ENCODE measurements at regions not wholly inside any gene's neighbourhood (a gene's known extent, or its start where the extent isn't known, plus 50 kb on each side); places are given as distances from the start of the nearest gene placed in this dataset.

DNA sequence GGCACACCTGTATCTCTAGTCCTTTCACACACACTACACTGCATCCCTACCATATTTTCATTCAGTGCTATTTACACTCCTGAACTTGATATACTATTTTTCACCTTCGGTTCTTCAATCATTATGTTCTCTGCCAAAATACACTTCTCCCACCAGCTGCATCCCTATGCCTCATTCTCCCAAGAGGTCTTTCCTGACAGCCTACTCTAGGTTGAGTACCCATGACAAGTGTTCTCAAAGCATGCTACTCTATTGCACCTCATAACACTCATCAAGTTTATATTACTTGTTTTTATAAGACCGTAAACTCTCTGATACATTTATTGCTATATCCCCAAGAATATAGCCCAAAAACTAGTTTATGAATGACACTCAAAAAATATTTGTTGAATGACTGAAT, 549.5 kb downstream of the PYDC2 start:
- TF ChIP-seq, protein P1, sequence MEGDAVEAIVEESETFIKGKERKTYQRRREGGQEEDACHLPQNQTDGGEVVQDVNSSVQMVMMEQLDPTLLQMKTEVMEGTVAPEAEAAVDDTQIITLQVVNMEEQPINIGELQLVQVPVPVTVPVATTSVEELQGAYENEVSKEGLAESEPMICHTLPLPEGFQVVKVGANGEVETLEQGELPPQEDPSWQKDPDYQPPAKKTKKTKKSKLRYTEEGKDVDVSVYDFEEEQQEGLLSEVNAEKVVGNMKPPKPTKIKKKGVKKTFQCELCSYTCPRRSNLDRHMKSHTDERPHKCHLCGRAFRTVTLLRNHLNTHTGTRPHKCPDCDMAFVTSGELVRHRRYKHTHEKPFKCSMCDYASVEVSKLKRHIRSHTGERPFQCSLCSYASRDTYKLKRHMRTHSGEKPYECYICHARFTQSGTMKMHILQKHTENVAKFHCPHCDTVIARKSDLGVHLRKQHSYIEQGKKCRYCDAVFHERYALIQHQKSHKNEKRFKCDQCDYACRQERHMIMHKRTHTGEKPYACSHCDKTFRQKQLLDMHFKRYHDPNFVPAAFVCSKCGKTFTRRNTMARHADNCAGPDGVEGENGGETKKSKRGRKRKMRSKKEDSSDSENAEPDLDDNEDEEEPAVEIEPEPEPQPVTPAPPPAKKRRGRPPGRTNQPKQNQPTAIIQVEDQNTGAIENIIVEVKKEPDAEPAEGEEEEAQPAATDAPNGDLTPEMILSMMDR (conservative IDR thresholded peaks at IDR 0.05; ENCODE audit: low read depth, low read length) = no peak
- no peak overlapping the region for H3K4me3 ChIP-seq (ENCODE audit: low read length)
- DNase-seq (ENCODE audit: low read depth) = no peak

DNA sequence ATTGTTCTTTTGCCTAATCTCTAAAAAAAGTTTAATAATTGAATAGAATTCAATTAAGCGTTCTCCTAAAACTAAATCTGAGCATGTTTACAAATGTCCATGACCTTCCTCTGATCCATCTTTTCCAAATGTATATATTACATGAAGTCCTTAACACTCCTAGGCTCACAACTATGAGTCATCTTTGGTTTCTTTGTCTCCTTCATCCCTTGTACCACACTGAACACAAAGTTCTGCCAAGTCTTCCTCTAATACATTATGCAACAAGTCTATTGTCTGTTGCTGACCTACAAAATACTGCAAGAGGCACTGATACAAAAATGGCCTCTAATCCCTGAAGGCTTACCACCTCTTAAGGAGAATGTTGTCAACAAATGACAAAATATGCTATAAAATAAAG, 550.2 kb downstream of the PYDC2 start:
- TF ChIP-seq, protein P1 (conservative IDR thresholded peaks at IDR 0.05; ENCODE audit: low read depth, low read length) = no peak
- no peak overlapping the region for H3K4me3 ChIP-seq (ENCODE audit: low read length)
- DNase-seq (ENCODE audit: low read depth) = no peak

DNA sequence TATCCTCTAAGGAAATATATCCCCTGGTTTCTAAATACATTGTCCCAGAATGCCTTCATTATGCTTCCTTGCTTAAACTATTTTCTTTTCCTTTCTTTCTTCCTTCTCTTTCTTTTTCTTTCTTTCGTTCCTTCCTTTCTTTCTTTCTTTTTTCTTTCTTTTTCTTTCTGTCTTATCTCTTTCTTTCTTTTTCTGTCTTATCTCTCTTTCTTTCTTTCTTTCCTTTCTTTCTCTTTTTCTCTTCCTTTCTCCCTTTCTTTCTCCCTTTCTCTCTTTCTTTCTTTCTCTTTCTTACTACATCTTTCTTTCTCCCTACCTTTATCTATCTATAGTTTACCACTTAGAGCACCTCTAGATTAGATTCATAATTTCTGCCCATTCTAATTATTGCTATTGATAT, 552.1 kb downstream of the PYDC2 start:
- no peak for DNase-seq (ENCODE audit: low read depth)
- TF ChIP-seq, protein P1 (conservative IDR thresholded peaks at IDR 0.05; ENCODE audit: low read depth, low read length) = no peak
- H3K4me3 ChIP-seq (ENCODE audit: low read length) = no peak overlapping the region

DNA sequence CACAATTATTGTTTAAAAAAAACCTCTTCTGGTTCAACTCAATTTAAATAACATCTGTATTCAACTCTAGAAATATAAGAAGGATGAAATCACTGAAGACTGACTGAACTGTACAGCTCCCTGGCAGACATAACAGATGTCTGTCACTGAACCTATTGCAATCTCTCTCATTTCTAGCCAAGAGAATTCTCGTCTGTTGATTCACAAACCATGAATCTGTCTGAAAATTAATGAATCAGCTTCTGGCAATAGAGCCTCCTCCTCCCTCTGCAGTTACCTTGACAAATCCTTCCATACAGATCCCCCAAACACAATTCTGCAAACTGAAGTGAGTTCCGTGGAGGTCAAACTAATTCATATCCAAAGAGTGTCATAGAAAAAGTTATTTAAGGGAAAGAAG, 561.4 kb downstream of the PYDC2 start:
- DNase-seq (ENCODE audit: low read depth) = peak; percentile 43
- no peak overlapping the region for H3K4me3 ChIP-seq (ENCODE audit: low read length)
- TF ChIP-seq, protein P1 (conservative IDR thresholded peaks at IDR 0.05; ENCODE audit: low read depth, low read length) = no peak

DNA sequence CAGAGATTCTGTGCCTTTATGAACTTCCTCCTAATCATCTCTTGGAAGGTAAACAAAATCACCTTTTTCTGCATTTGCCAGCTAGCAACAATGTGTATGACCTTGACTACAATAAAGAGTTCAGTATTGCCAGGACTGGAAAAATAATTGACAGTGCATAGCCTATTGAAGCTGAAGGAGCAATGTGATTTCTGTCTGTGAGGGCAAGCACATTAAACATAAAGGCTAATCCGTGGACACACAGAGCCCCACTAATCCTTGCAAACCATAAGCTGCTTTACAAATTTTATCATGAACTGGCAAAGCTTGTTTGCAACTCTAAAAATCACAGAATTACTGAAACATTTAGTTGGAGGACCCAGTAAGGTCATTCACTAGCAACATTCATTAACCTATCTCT, 563.8 kb downstream of the PYDC2 start:
- TF ChIP-seq, protein P1 (conservative IDR thresholded peaks at IDR 0.05; ENCODE audit: low read depth, low read length) = no peak

DNA sequence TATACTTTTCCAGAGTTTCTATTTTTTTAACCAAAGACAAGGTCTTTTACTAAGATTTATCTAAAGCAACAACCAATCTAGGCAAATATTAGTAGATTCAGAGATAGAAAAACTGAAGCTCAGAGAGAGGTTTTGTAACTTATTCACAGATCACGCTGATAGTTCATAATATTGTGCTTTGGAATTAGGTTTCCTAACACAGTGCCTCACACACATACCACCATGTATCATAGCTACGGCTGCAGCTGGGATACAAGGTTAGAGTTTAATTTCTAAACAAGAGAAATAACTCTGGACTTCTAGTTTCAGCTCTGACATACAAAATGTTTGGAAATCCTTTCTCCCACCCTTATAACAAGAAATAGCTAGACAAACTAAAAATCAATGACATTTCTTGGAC, 565.7 kb downstream of the PYDC2 start:
- TF ChIP-seq, protein P1 (conservative IDR thresholded peaks at IDR 0.05; ENCODE audit: low read depth, low read length) = no peak
- no peak overlapping the region for H3K4me3 ChIP-seq (ENCODE audit: low read length)
- no peak for DNase-seq (ENCODE audit: low read depth)

More for the DNA sequence above, 563.8 kb downstream of the PYDC2 start:
- peak; percentile 81 for DNase-seq (ENCODE audit: low read depth)
- H3K4me3 ChIP-seq (ENCODE audit: low read length) = no peak overlapping the region

DNA sequence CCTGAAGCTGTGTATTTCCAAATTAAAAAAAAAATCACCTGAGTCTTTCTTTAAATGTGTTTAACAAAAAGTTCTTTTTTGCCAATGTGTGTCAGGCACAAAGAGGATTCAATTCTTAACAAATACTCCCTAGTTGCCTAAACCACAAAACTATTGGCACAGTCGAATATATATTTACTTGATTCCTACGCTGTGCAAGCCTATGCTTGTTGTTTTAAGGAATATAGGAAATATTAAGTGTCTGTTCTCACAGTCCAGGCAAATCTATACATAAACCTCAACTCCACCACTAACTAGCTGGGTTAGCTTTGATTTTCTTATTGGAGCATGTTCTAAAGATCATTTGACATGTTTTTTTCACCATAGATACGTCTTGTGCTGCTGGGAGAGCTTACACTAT, 571.0 kb downstream of the PYDC2 start:
- no peak overlapping the region for H3K4me3 ChIP-seq (ENCODE audit: low read length)
- DNase-seq (ENCODE audit: low read depth) = no peak
- TF ChIP-seq, protein P1 (conservative IDR thresholded peaks at IDR 0.05; ENCODE audit: low read depth, low read length) = no peak
